Omental fat pad (tissue), 3 donors: ENCODE measurements at regions not wholly inside any gene's neighbourhood (a gene's known extent, or its start where the extent isn't known, plus 50 kb on each side); places are given as distances from the start of the nearest gene placed in this dataset.
A peak's percentile ranks its signal among the peaks of the same experiment; 100 is the strongest.

ENCODE experiments used
- ATAC-seq: fragments of 150-250 bp; one replicate; pipeline ENCODE4 v1.9.1; 2016; ENCODE audit warnings: mild to moderate bottlenecking, moderate library complexity; ENCODE audit not compliant: low FRiP score
- DNase-seq: peaks from one replicate; pipeline ENCODE4 v3.0.0-alpha.2; 2019; ENCODE audit warnings: low spot score
- CTCF ChIP-seq, 3 donors: fragments of 450-650 bp; IDR thresholded peaks; one replicate each; pipeline ENCODE4 v1.5.1; 2016 to 2017; ENCODE audit warnings: antibody characterized with exemption in 3 of 3, mild to moderate bottlenecking in 3 of 3, moderate library complexity in 2 of 3

GRCh38 chr11:104291646-104292045 lies 127.7 kb upstream of the PDGFD start:
- DNase-seq, result no peak
- TF ChIP-seq CTCF (IDR thresholded peaks at IDR 0.05), result no peak
- peak; percentile 66 for ATAC-seq

- no peak for TF ChIP-seq CTCF (IDR thresholded peaks at IDR 0.05)
- ATAC-seq, result no peak
- no peak for DNase-seq
Observed at GRCh38 chr11:104286129-104286528, 122.2 kb upstream of the PDGFD start.

- TF ChIP-seq CTCF (IDR thresholded peaks at IDR 0.05), result no peak
- ATAC-seq, result no peak
- no peak for DNase-seq
Observed at GRCh38 chr11:104279587-104279986, 115.6 kb upstream of the PDGFD start.

GRCh38 chr11:104275992-104276391 lies 112.0 kb upstream of the PDGFD start:
- no peak for TF ChIP-seq CTCF (IDR thresholded peaks at IDR 0.05)
- DNase-seq (peak; percentile 23), ATAC-seq (peak; percentile 68)

GRCh38 chr11:104260456-104260855 lies 96.5 kb upstream of the PDGFD start:
- TF ChIP-seq CTCF (IDR thresholded peaks at IDR 0.05), result no peak
- DNase-seq (no peak), ATAC-seq (no peak)

- no peak for TF ChIP-seq CTCF (IDR thresholded peaks at IDR 0.05)
- no peak for DNase-seq
- ATAC-seq, result no peak
Observed at GRCh38 chr11:104259121-104259610, 95.2 kb upstream of the PDGFD start.

- DNase-seq (no peak), ATAC-seq (no peak)
- no peak for TF ChIP-seq CTCF (IDR thresholded peaks at IDR 0.05)
Observed at GRCh38 chr11:104256525-104256924, 92.6 kb upstream of the PDGFD start.
